SU-DHL-6 (cell line): ENCODE measurements at regions not wholly inside any gene's neighbourhood (a gene's known extent, or its start where the extent isn't known, plus 50 kb on each side); places are given as distances from the start of the nearest gene placed in this dataset.

ENCODE experiments used
- H2AFZ ChIP-seq: fragments of 200-600 bp; sonication (generic); 2 replicates; pipeline ENCODE4 v1.6.1; 2014; ENCODE audit warnings: low read depth, mild to moderate bottlenecking, moderate library complexity, mixed read lengths, antibody characterized with exemption, low read length; ENCODE audit not compliant: severe bottlenecking
- H3F3A ChIP-seq: fragments of 200-600 bp; shearing (Covaris generic); 2 replicates; pipeline ENCODE4 v1.6.0; 2016; ENCODE audit warnings: antibody characterized with exemption, mild to moderate bottlenecking; ENCODE audit not compliant: insufficient read depth
- H3K27ac ChIP-seq: fragments of 200-600 bp; sonication (generic); 2 replicates; pipeline ENCODE4 v1.5.1; 2016; ENCODE audit warnings: low read depth, mild to moderate bottlenecking, low read length, moderate library complexity, mixed read lengths
- H3K27me3 ChIP-seq: fragments of 200-600 bp; sonication (generic), shearing (Covaris generic); 2 replicates; pipeline ENCODE4 v1.6.0; 2014; ENCODE audit warnings: mild to moderate bottlenecking, low read length
- H3K36me3 ChIP-seq: fragments of 200-600 bp; sonication (generic); 2 replicates; pipeline ENCODE4 v1.6.1; 2014; ENCODE audit warnings: mild to moderate bottlenecking, low read length, mixed read lengths
- H3K4me2 ChIP-seq: fragments of 300-600, 200-600 bp; shearing (Covaris generic), sonication (generic); 2 replicates; pipeline ENCODE4 v1.6.0; 2014; ENCODE audit warnings: low read length, low read depth, mild to moderate bottlenecking; ENCODE audit not compliant: poor library complexity, severe bottlenecking
- H3K4me3 ChIP-seq: fragments of 200-600 bp; sonication (generic); 2 replicates; pipeline ENCODE4 v1.5.1; 2014; ENCODE audit warnings: antibody characterized with exemption, low read length, mild to moderate bottlenecking, mixed read lengths; ENCODE audit not compliant: insufficient read depth, poor library complexity, severe bottlenecking
- H3K79me2 ChIP-seq: fragments of 200-600 bp; sonication (generic); 2 replicates; pipeline ENCODE4 v1.6.1; 2014; ENCODE audit warnings: mild to moderate bottlenecking, low read length, moderate library complexity; ENCODE audit not compliant: insufficient read depth
- H3K9ac ChIP-seq: fragments of 200-600 bp; sonication (generic); 2 replicates; pipeline ENCODE4 v1.7.0; 2014; ENCODE audit warnings: mild to moderate bottlenecking, low read length
- H3K9me2 ChIP-seq: fragments of 200-600 bp; sonication (generic); replicated peaks from 2 replicates; pipeline ENCODE4 v1.6.1; 2014; ENCODE audit warnings: low read length; ENCODE audit not compliant: insufficient read depth
- H3K9me3 ChIP-seq: fragments of 200-600 bp; sonication (generic); 2 replicates; pipeline ENCODE4 v1.6.1; 2014; ENCODE audit warnings: low read length, mixed read lengths; ENCODE audit not compliant: insufficient read depth
- H4K20me1 ChIP-seq: fragments of 200-600 bp; sonication (generic); 2 replicates; pipeline ENCODE4 v1.6.1; 2014; ENCODE audit warnings: low read depth, mild to moderate bottlenecking, antibody characterized with exemption, low read length, moderate library complexity, mixed read lengths
- CTCF ChIP-seq: fragments of 200-600 bp; sonication (generic); IDR thresholded peaks from one replicate; pipeline ENCODE4 v1.5.1; 2017; ENCODE audit warnings: antibody characterized with exemption, mild to moderate bottlenecking, low read length, moderate library complexity; ENCODE audit not compliant: insufficient read depth, poor library complexity, severe bottlenecking
- EZH2phosphoT487 ChIP-seq: fragments of 200-600 bp; sonication (generic), shearing (Covaris generic); conservative IDR thresholded peaks from 2 replicates; pipeline ENCODE4 v1.6.1; 2018; ENCODE audit warnings: mild to moderate bottlenecking, antibody characterized with exemption, low read length, moderate library complexity, mixed read lengths

GRCh38 chr4:116599859-116600258, 485.5 kb downstream of the TRAM1L1 start:
- H3K27me3 ChIP-seq = no peaks in the 10 kb centered on the region

GRCh38 chr4:116598980-116599789, 486.2 kb downstream of the TRAM1L1 start:
- Histone ChIP-seq H3K4me2 (no peak overlapping the region), H3K79me2 (no peaks in the 10 kb centered on the region), H3K27me3 (no peaks in the 10 kb centered on the region), H3K36me3 (no peaks in the 10 kb centered on the region), H2AFZ (no peak overlapping the region), H3F3A (no peaks in the 10 kb centered on the region), H4K20me1 (no peaks in the 10 kb centered on the region), H3K9me3 (no peaks in the 10 kb centered on the region), H3K9me2 (no peaks in the 10 kb centered on the region), H3K9ac (no peak overlapping the region), H3K27ac (no peak overlapping the region), H3K4me3 (no peak overlapping the region)
- no peak for TF ChIP-seq CTCF
- no peak for TF ChIP-seq EZH2phosphoT487

More at GRCh38 chr4:116599859-116600258, 485.5 kb downstream of the TRAM1L1 start:
- TF ChIP-seq CTCF (no peak), EZH2phosphoT487 (no peak)
- H3K4me3 ChIP-seq = no peak overlapping the region
- no peak overlapping the region for H3K27ac ChIP-seq
- no peak overlapping the region for H3K9ac ChIP-seq
- H3K9me3 ChIP-seq = no peaks in the 10 kb centered on the region
- no peaks in the 10 kb centered on the region for H4K20me1 ChIP-seq
- no peaks in the 10 kb centered on the region for H3K79me2 ChIP-seq
- no peaks in the 10 kb centered on the region for H3K9me2 ChIP-seq
- no peaks in the 10 kb centered on the region for H3F3A ChIP-seq
- H3K4me2 ChIP-seq = no peak overlapping the region
- H3K36me3 ChIP-seq = no peaks in the 10 kb centered on the region
- H2AFZ ChIP-seq = no peak overlapping the region

GRCh38 chr4:116598155-116598979, 487.0 kb downstream of the TRAM1L1 start:
- Histone ChIP-seq H3K9ac (no peak overlapping the region), H3K9me3 (no peaks in the 10 kb centered on the region), H3K36me3 (no peaks in the 10 kb centered on the region), H3K27ac (no peak overlapping the region), H3K4me2 (no peak overlapping the region), H3K9me2 (no peaks in the 10 kb centered on the region), H3K4me3 (no peak overlapping the region), H2AFZ (no peak overlapping the region), H3F3A (no peaks in the 10 kb centered on the region), H3K27me3 (no peaks in the 10 kb centered on the region), H4K20me1 (no peaks in the 10 kb centered on the region), H3K79me2 (no peaks in the 10 kb centered on the region)
- TF ChIP-seq EZH2phosphoT487 (no peak), CTCF (no peak)
